ENCODE measurements at regions not wholly inside any gene's neighbourhood (a gene's known extent, or its start where the extent isn't known, plus 50 kb on each side); places are given as distances from the start of the nearest gene placed in this dataset.
"Not testable (repeated sequence)": the region's sequence is repeated elsewhere in the genome, so short reads cannot be mapped to it uniquely, and the experiment has no call there.

DNA sequence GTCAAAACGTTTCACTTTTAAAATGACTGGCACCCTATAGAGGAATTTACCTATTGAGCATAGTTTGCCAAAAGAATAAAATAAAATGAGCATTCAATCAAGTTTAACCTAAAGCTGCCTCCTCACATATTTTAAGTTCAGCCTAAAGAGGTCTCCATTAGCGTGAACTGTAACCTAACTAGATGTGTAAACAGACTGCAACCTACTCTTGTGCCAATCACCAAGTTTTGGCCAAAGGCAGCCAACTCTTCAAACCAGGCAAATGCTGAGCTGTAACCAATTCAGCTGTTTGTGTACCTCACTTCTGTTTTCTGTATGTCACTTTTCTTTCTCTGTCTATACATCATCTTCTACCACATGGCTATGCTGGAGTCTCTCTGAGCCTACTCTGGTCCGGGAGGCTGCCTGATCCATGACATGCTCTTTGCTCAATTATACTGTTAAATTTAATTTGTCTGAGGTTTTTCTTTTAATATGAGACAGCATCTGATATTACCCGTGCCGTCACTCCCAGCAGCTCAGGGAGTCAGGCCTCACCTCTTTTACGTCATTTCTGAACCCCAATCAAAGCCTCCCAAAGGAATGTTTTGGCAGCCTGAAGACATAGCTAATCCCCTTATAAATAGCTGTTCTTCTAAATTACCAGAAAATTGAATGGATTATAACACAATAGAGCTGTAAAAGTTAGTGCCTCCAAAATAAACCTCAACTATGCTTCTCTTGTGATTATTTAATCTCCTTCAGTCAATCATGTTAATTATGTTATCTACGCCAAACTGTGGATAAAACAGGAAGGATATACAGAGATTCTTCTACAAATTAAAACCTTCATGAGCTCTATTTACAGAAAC is 81.0 kb upstream of the NR5A2 start:
- no peak overlapping the region for H3K4me2 ChIP-seq (ENCODE audit: low read length)
- H3K9me3 ChIP-seq (ENCODE audit: low read length): no peaks in the 10 kb centered on the region
- H2AFZ ChIP-seq (ENCODE audit: low read length): no peak overlapping the region
- no peaks in the 10 kb centered on the region for H4K20me1 ChIP-seq (ENCODE audit: insufficient read depth, low read length)
- TF ChIP-seq EZH2 (IDR thresholded peaks at IDR 0.05; ENCODE audit: borderline replicate concordance, low read length): no peak
- TF ChIP-seq, protein P1, sequence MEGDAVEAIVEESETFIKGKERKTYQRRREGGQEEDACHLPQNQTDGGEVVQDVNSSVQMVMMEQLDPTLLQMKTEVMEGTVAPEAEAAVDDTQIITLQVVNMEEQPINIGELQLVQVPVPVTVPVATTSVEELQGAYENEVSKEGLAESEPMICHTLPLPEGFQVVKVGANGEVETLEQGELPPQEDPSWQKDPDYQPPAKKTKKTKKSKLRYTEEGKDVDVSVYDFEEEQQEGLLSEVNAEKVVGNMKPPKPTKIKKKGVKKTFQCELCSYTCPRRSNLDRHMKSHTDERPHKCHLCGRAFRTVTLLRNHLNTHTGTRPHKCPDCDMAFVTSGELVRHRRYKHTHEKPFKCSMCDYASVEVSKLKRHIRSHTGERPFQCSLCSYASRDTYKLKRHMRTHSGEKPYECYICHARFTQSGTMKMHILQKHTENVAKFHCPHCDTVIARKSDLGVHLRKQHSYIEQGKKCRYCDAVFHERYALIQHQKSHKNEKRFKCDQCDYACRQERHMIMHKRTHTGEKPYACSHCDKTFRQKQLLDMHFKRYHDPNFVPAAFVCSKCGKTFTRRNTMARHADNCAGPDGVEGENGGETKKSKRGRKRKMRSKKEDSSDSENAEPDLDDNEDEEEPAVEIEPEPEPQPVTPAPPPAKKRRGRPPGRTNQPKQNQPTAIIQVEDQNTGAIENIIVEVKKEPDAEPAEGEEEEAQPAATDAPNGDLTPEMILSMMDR (IDR thresholded peaks at IDR 0.05; ENCODE audit: low read length): no peak
- H3K36me3 ChIP-seq (ENCODE audit: insufficient read depth, low read length): no peaks in the 10 kb centered on the region
- H3K4me1 ChIP-seq (ENCODE audit: insufficient read depth, low read length, severe bottlenecking): peaks cover 34% of the 10 kb centered on the region
- H3K79me2 ChIP-seq (ENCODE audit: insufficient read depth, low read length): no peaks in the 10 kb centered on the region
- H3F3A ChIP-seq (ENCODE audit: insufficient read depth, low read length): no peaks in the 10 kb centered on the region
- no peaks in the 10 kb centered on the region for H3K27me3 ChIP-seq (ENCODE audit: insufficient read depth, low read length)
- no peak overlapping the region for H3K4me3 ChIP-seq (ENCODE audit: low read depth, low read length, poor library complexity, severe bottlenecking)
- H3K9ac ChIP-seq (ENCODE audit: low read length): no peak overlapping the region
- no peaks in the 10 kb centered on the region for H3K9me2 ChIP-seq (ENCODE audit: low read depth, low read length)
- H3K27ac ChIP-seq (ENCODE audit: low read depth, low read length, poor library complexity, severe bottlenecking): no peak overlapping the region

DNA sequence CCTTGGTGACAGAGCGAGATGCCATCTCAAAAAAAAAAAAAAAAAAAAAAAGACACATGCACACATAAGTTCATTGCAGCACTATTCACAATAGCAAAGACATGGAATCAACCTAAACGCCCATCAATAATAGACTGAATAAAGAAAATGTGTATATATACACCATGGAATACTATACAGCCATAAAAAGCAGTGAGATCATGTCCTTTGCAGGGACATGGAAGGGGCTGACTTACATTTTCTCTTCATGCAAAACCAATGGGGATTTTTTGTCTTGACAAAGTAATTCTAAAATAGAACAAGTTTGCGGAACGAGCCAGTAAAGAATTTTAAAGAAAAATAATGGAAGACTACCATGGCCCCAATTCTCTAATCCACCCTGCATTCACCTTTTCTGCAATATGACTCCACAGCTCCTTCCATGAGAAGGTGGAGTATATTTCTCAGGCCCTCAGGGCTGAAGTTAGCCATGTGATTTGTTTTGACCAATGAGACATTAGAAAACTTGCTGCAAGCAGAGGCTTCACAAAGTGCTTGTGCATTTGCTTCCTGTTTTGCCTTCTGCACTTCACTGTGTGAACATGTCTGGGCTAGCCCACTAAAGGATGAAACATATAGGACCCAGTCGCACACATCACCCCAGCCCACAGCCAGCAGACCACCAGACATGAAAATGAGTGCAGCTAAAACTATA is 78.8 kb upstream of the NR5A2 start:
- no peak overlapping the region for H2AFZ ChIP-seq (ENCODE audit: low read length)

DNA sequence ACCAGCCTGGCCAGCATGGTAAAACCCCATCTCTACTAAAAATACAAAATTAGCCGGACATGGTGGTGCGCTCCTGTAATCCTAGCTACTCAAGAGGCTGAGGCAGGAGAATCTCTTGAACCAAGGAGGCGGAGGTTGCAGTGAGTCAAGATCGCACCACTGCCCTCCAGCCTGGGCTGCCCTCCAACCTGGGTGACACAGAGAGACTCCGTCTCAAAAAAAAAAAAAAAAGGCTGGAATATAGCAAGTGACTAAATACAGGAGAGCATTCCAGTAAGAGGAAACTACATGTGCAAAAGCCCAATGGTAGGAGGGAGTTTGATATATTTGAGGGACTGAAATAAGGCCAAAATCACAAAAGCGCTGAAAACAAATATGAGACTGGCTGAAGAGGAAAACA is 76.5 kb upstream of the NR5A2 start:
- H3K9ac ChIP-seq (ENCODE audit: low read length); H3K79me2 ChIP-seq (ENCODE audit: insufficient read depth, low read length); H3K27me3 ChIP-seq (ENCODE audit: insufficient read depth, low read length); H3K4me2 ChIP-seq (ENCODE audit: low read length); H3K27ac ChIP-seq (ENCODE audit: low read depth, low read length, poor library complexity, severe bottlenecking); H3K36me3 ChIP-seq (ENCODE audit: insufficient read depth, low read length); H3K9me3 ChIP-seq (ENCODE audit: low read length); H3K9me2 ChIP-seq (ENCODE audit: low read depth, low read length); H2AFZ ChIP-seq (ENCODE audit: low read length); H3K4me3 ChIP-seq (ENCODE audit: low read depth, low read length, poor library complexity, severe bottlenecking); H4K20me1 ChIP-seq (ENCODE audit: insufficient read depth, low read length); H3F3A ChIP-seq (ENCODE audit: insufficient read depth, low read length): not testable (repeated sequence)
- peaks cover 26% of the 10 kb centered on the region for H3K4me1 ChIP-seq (ENCODE audit: insufficient read depth, low read length, severe bottlenecking)

More for the DNA sequence above, 78.8 kb upstream of the NR5A2 start:
- TF ChIP-seq EZH2 (IDR thresholded peaks at IDR 0.05; ENCODE audit: borderline replicate concordance, low read length): no peak
- TF ChIP-seq, protein P1 (IDR thresholded peaks at IDR 0.05; ENCODE audit: low read length): no peak
- Histone ChIP-seq H3K79me2 (ENCODE audit: insufficient read depth, low read length) (no peaks in the 10 kb centered on the region), H3K27ac (ENCODE audit: low read depth, low read length, poor library complexity, severe bottlenecking) (peak overlapping the region; percentile 15), H3K9me2 (ENCODE audit: low read depth, low read length) (no peaks in the 10 kb centered on the region), H4K20me1 (ENCODE audit: insufficient read depth, low read length) (no peaks in the 10 kb centered on the region), H3K36me3 (ENCODE audit: insufficient read depth, low read length) (no peaks in the 10 kb centered on the region), H3F3A (ENCODE audit: insufficient read depth, low read length) (peaks cover 5% of the 10 kb centered on the region; the same call in 1 of the 2 replicates), H3K4me3 (ENCODE audit: low read depth, low read length, poor library complexity, severe bottlenecking) (no peak overlapping the region), H3K9ac (ENCODE audit: low read length) (no peak overlapping the region), H3K9me3 (ENCODE audit: low read length) (no peaks in the 10 kb centered on the region), H3K27me3 (ENCODE audit: insufficient read depth, low read length) (no peaks in the 10 kb centered on the region), H3K4me1 (ENCODE audit: insufficient read depth, low read length, severe bottlenecking) (peaks cover 24% of the 10 kb centered on the region), H3K4me2 (ENCODE audit: low read length) (no peak overlapping the region)

Measured in OCI-LY1 (cell line).